ENCODE measurements at regions not wholly inside any gene's neighbourhood (a gene's known extent, or its start where the extent isn't known, plus 50 kb on each side); places are given as distances from the start of the nearest gene placed in this dataset.

GRCh38 chr5:24235946-24236345, 408.8 kb downstream of the CDH10 start:
- ATAC-seq: no peak
- Histone ChIP-seq H3K27ac (no peak overlapping the region), H3K4me3 (no peak overlapping the region), H3K4me1 (no peaks in the 10 kb centered on the region), H3K4me2 (no peak overlapping the region), H3K9me3 (no peaks in the 10 kb centered on the region)
- 17% methylated on average over 2 of the region's 2 CpGs for WGBS (ENCODE audit: missing lambda C conversion rate)
- ChIA-PET CTCF (no interaction called here), POLR2A (no interaction called here)
- no peak for FAIRE-seq
- no peak for DNase-seq (ENCODE audit: low read depth in 1 of 2, low spot score in 1 of 2)
- TF ChIP-seq CEBPB (IDR thresholded peaks at IDR 0.05) (no peak), POLR2A (IDR thresholded peaks at IDR 0.05; ENCODE audit: low read length) (no peak), NFE2L2 (conservative IDR thresholded peaks at IDR 0.05; ENCODE audit: low read length) (no peak), USF2 (IDR thresholded peaks at IDR 0.05) (no peak), ZSCAN20 (CRISPR knock-in tag; IDR thresholded peaks at IDR 0.05) (no peak), POLR2AphosphoS2 (conservative IDR thresholded peaks at IDR 0.05; ENCODE audit: low read length) (no peak), PHF8 (IDR thresholded peaks at IDR 0.05; ENCODE audit: borderline replicate concordance, low read depth) (no peak), CHD4 (IDR thresholded peaks at IDR 0.05; ENCODE audit: borderline replicate concordance) (no peak), ATOH8 (CRISPR knock-in tag; IDR thresholded peaks at IDR 0.05; ENCODE audit: low read depth) (no peak), KDM1A (IDR thresholded peaks at IDR 0.05; ENCODE audit: low read depth) (no peak), E2F6 (IDR thresholded peaks at IDR 0.05; ENCODE audit: borderline replicate concordance, low read depth) (no peak), FOSL2 (IDR thresholded peaks at IDR 0.05) (no peak), FOSL2 (CRISPR knock-in tag; IDR thresholded peaks at IDR 0.05) (no peak), CTCF (IDR thresholded peaks at IDR 0.05) (no peak), SMC3 (IDR thresholded peaks at IDR 0.05) (no peak), CHD2 (IDR thresholded peaks at IDR 0.05; ENCODE audit: low read length, partially characterized antibody) (no peak), MAX (IDR thresholded peaks at IDR 0.05) (no peak), CBX8 (IDR thresholded peaks at IDR 0.05) (no peak), RCOR1 (IDR thresholded peaks at IDR 0.05; ENCODE audit: low read depth, low read length) (no peak)

GRCh38 chr5:24245821-24246220, 399.0 kb downstream of the CDH10 start:
- DNase-seq (ENCODE audit: low read depth in 1 of 2, low spot score in 1 of 2) (no peak), ATAC-seq (no peak), FAIRE-seq (no peak)
- H3K4me1 ChIP-seq: no peaks in the 10 kb centered on the region
- TF ChIP-seq RARB (CRISPR knock-in tag; IDR thresholded peaks at IDR 0.05): no peak
- no peak for TF ChIP-seq NFE2L2 (conservative IDR thresholded peaks at IDR 0.05; ENCODE audit: low read length)
- no peak for TF ChIP-seq RNF2 (IDR thresholded peaks at IDR 0.05; ENCODE audit: borderline replicate concordance, low read depth)
- TF ChIP-seq TP53 (CRISPR knock-in tag; IDR thresholded peaks at IDR 0.05): no peak
- TF ChIP-seq MAFK (IDR thresholded peaks at IDR 0.05; ENCODE audit: partially characterized antibody): no peak
- ChIA-PET POLR2A (no interaction called here), CTCF (no interaction called here)
- 70% methylated on average over 1 of the region's 1 CpG for WGBS (ENCODE audit: missing lambda C conversion rate)
- H3K4me2 ChIP-seq: no peak overlapping the region
- H3K9me3 ChIP-seq: no peaks in the 10 kb centered on the region
- H3K27ac ChIP-seq: no peak overlapping the region
- no peak overlapping the region for H3K4me3 ChIP-seq

- ChIA-PET CTCF (no interaction called here), POLR2A (no interaction called here)
- no peaks in the 10 kb centered on the region for H3K4me1 ChIP-seq
- H3K4me3 ChIP-seq: no peak overlapping the region
- 61% methylated on average over 4 of the region's 5 CpGs for WGBS (ENCODE audit: missing lambda C conversion rate)
- no peaks in the 10 kb centered on the region for H3K9me3 ChIP-seq
- no peak for DNase-seq (ENCODE audit: low read depth in 1 of 2, low spot score in 1 of 2)
- ATAC-seq: no peak
- no peak for FAIRE-seq
- H3K27ac ChIP-seq: no peak overlapping the region
- no peak overlapping the region for H3K4me2 ChIP-seq
- TF ChIP-seq KDM5A (IDR thresholded peaks at IDR 0.05) (no peak), TP53 (CRISPR knock-in tag; IDR thresholded peaks at IDR 0.05) (no peak), PBX3 (IDR thresholded peaks at IDR 0.05) (no peak), RNF2 (IDR thresholded peaks at IDR 0.05; ENCODE audit: borderline replicate concordance, low read depth) (no peak), GATA3 (IDR thresholded peaks at IDR 0.05; ENCODE audit: borderline replicate concordance) (no peak), CBX2 (IDR thresholded peaks at IDR 0.05; ENCODE audit: borderline replicate concordance, low read depth) (no peak), JUNB (IDR thresholded peaks at IDR 0.05) (no peak), CEBPB (IDR thresholded peaks at IDR 0.05) (no peak), RAD21 (conservative IDR thresholded peaks at IDR 0.05 in 1 of 2, IDR thresholded peaks at IDR 0.05 in 1 of 2) (no peak), HOXA7 (CRISPR knock-in tag; IDR thresholded peaks at IDR 0.05) (no peak), ZC3H11A (IDR thresholded peaks at IDR 0.05) (no peak), MAX (IDR thresholded peaks at IDR 0.05) (no peak), HOXB13 (CRISPR knock-in tag; IDR thresholded peaks at IDR 0.05; ENCODE audit: low read depth) (no peak)
These were observed 380.2 kb downstream of the CDH10 start for GRCh38 chr5:24264547-24264946.
